H1 (cell line): ENCODE measurements at regions not wholly inside any gene's neighbourhood (a gene's known extent, or its start where the extent isn't known, plus 50 kb on each side); places are given as distances from the start of the nearest gene placed in this dataset.

Experiments used
- CTCF ChIA-PET: fragments of 300-600 bp; sonication (Branson Sonifier 250); formaldehyde crosslinking; loops from one replicate; lab custom pipeline; 2021; ENCODE audit not compliant: partially characterized antibody; lab: Charles Lee
- POLR2A ChIA-PET: fragments of 300-600 bp; sonication (Branson Sonifier 250); formaldehyde crosslinking; loops from one replicate; lab custom pipeline; 2021; ENCODE audit warnings: inconsistent platforms; ENCODE audit not compliant: partially characterized antibody; lab: Charles Lee
- DNase-seq, 2 experiments: peaks; one replicate each; pipeline versions ENCODE4 v3.0.0 to v3.0.0-alpha.2; 2010 to 2022; ENCODE audit warnings: low spot score in 2 of 2, low read depth in 1 of 2, mixed read lengths in 1 of 2
- FAIRE-seq: peaks from 2 replicates; lab custom pipeline; 2011; peaks lifted over from hg19 to GRCh38; lab: Jason Lieb, UNC
- H2AFZ ChIP-seq: 2 replicates; pipeline ENCODE4 v1.8.1; 2012; ENCODE audit warnings: low read length, inconsistent platforms
- H2AK5ac ChIP-seq: 2 replicates; pipeline ENCODE4 v1.6.1; 2013; ENCODE audit warnings: low read depth, low read length
- H2BK120ac ChIP-seq: replicated peaks from 2 replicates; pipeline ENCODE3; 2013; ENCODE audit warnings: low read depth, low read length, inconsistent platforms
- H2BK12ac ChIP-seq: 2 replicates; pipeline ENCODE4 v1.6.1; 2013; ENCODE audit warnings: low read depth, low read length
- H2BK15ac ChIP-seq: 2 replicates; pipeline ENCODE4 v1.6.1; 2013; ENCODE audit warnings: low read length
- H2BK20ac ChIP-seq: 2 replicates; pipeline ENCODE4 v1.6.1; 2013; ENCODE audit warnings: low read length
- H2BK5ac ChIP-seq: 2 replicates; pipeline ENCODE4 v1.6.1; 2013; ENCODE audit warnings: low read depth, low read length
- H3K14ac ChIP-seq: 2 replicates; pipeline ENCODE4 v1.6.1; 2013; ENCODE audit warnings: inconsistent platforms; ENCODE audit not compliant: insufficient read length
- H3K18ac ChIP-seq: 2 replicates; pipeline ENCODE4 v1.6.1; 2013; ENCODE audit warnings: low read length; ENCODE audit errors: extremely low read depth
- H3K23ac ChIP-seq: 2 replicates; pipeline ENCODE4 v1.6.1; 2013; ENCODE audit warnings: inconsistent platforms; ENCODE audit not compliant: insufficient read length
- H3K23me2 ChIP-seq: 2 replicates; pipeline ENCODE4 v1.6.1; 2013; ENCODE audit warnings: low read depth, low read length
- H3K27ac ChIP-seq: 2 replicates; pipeline ENCODE4 v1.6.1; 2011; ENCODE audit warnings: low read depth, low read length, inconsistent platforms
- H3K27me3 ChIP-seq, 4 experiments: replicated peaks in 1 of 4; 1 replicate in 1 of 4; 2 replicates in 3 of 4; pipeline versions ENCODE4 v1.6.1 to v1.8.1; 2011 to 2013; ENCODE audit warnings: low read length in 3 of 4, mild to moderate bottlenecking in 3 of 4, inconsistent platforms in 2 of 4, mixed read lengths in 2 of 4, moderate library complexity in 1 of 4; ENCODE audit not compliant: control insufficient read depth in 3 of 4, insufficient read depth in 3 of 4; ENCODE audit errors: extremely low read depth in 1 of 4
- H3K36me3 ChIP-seq, 4 experiments: 2 replicates each; pipeline versions ENCODE4 v1.6.1 to v1.8.1; 2011 to 2013; ENCODE audit warnings: mild to moderate bottlenecking in 4 of 4, low read length in 3 of 4, moderate library complexity in 2 of 4, control low read depth in 1 of 4, inconsistent platforms in 1 of 4; ENCODE audit not compliant: insufficient read depth in 4 of 4, control insufficient read depth in 2 of 4
- H3K4ac ChIP-seq: replicated peaks from 2 replicates; pipeline ENCODE3; 2013; ENCODE audit warnings: low read length, low read depth, mixed read lengths, inconsistent platforms; ENCODE audit not compliant: insufficient read length
- H3K4me1 ChIP-seq, 4 experiments: replicated peaks in 1 of 4; 1 replicate in 1 of 4; 2 replicates in 3 of 4; pipeline versions ENCODE4 v1.6.1 to v1.8.1; 2011 to 2013; ENCODE audit warnings: low read length in 3 of 4, inconsistent platforms in 2 of 4, mixed read lengths in 1 of 4; ENCODE audit not compliant: insufficient read depth in 4 of 4, control insufficient read depth in 3 of 4
- H3K4me2 ChIP-seq, 2 experiments: 2 replicates each; pipeline versions ENCODE4 v1.6.1 to v1.8.1; 2011 to 2013; ENCODE audit warnings: low read depth in 2 of 2, low read length in 2 of 2, control low read depth in 1 of 2, inconsistent platforms in 1 of 2, mild to moderate bottlenecking in 1 of 2; ENCODE audit not compliant: insufficient read depth in 1 of 2
- H3K4me3 ChIP-seq, 4 experiments: fragments of 200-600, 300-600 bp in 1 of 4; sonication (generic), shearing (Covaris generic), sonication (Bioruptor Twin) in 1 of 4; 2 replicates each; pipeline versions ENCODE4 v1.5.1 to v1.8.1; 2011 to 2016; ENCODE audit warnings: low read length in 4 of 4, low read depth in 3 of 4, control low read depth in 2 of 4, inconsistent platforms in 2 of 4, mild to moderate bottlenecking in 2 of 4, mixed read lengths in 1 of 4, moderate library complexity in 1 of 4; ENCODE audit not compliant: insufficient read depth in 2 of 4; ENCODE audit errors: extremely low read depth in 1 of 4
- H3K56ac ChIP-seq: replicated peaks from 2 replicates; pipeline ENCODE3; 2013; ENCODE audit warnings: low read depth, mild to moderate bottlenecking, mixed read lengths, low read length, inconsistent platforms; ENCODE audit not compliant: insufficient read length
- H3K79me1 ChIP-seq: 2 replicates; pipeline ENCODE4 v1.6.1; 2013; ENCODE audit warnings: low read depth, low read length, control low read depth
- H3K79me2 ChIP-seq, 2 experiments: 2 replicates each; pipeline versions ENCODE4 v1.6.1 to v1.8.1; 2012 to 2013; ENCODE audit warnings: low read length in 2 of 2, mild to moderate bottlenecking in 2 of 2, inconsistent platforms in 1 of 2; ENCODE audit not compliant: insufficient read depth in 2 of 2, control insufficient read depth in 1 of 2
- H3K9ac ChIP-seq, 4 experiments: replicated peaks in 1 of 4; 1 replicate in 1 of 4; 2 replicates in 3 of 4; pipeline versions ENCODE4 v1.6.1 to v1.8.1; 2011 to 2013; ENCODE audit warnings: low read depth in 3 of 4, low read length in 3 of 4, control low read depth in 2 of 4, mild to moderate bottlenecking in 2 of 4, moderate library complexity in 2 of 4, inconsistent platforms in 1 of 4; ENCODE audit errors: extremely low read depth in 1 of 4
- H3K9me3 ChIP-seq, 2 experiments: 2 replicates each; pipeline versions ENCODE4 v1.6.1 to v1.8.1; 2012 to 2013; ENCODE audit warnings: mild to moderate bottlenecking in 2 of 2, moderate library complexity in 2 of 2, control low read depth in 1 of 2, inconsistent platforms in 1 of 2, low read depth in 1 of 2, low read length in 1 of 2, mixed read lengths in 1 of 2; ENCODE audit not compliant: insufficient read depth in 2 of 2
- H4K20me1 ChIP-seq, 2 experiments: replicated peaks in 1 of 2; 2 replicates each; pipeline versions ENCODE3 to v1.8.1; 2011 to 2013; ENCODE audit warnings: inconsistent platforms in 2 of 2, low read length in 2 of 2, mild to moderate bottlenecking in 1 of 2; ENCODE audit not compliant: insufficient read depth in 2 of 2, control insufficient read depth in 1 of 2
- H4K5ac ChIP-seq: 2 replicates; pipeline ENCODE4 v1.6.1; 2013; ENCODE audit warnings: low read length, low read depth, mixed read lengths, inconsistent platforms; ENCODE audit not compliant: insufficient read length
- H4K8ac ChIP-seq: 2 replicates; pipeline ENCODE4 v1.8.0; 2013; ENCODE audit warnings: mild to moderate bottlenecking, moderate library complexity, low read length, inconsistent platforms; ENCODE audit not compliant: insufficient read depth; ENCODE audit errors: extremely low read depth
- H4K91ac ChIP-seq: replicated peaks from 2 replicates; pipeline ENCODE3; 2013; ENCODE audit warnings: low read length, mixed read lengths, inconsistent platforms; ENCODE audit not compliant: insufficient read length
- JUN ChIP-seq: IDR thresholded peaks from 2 replicates; pipeline ENCODE4 v1.6.1; 2011; ENCODE audit warnings: low read depth, mild to moderate bottlenecking, improper control_type of control experiment, low read length
- WGBS, 2 experiments: shearing (Covaris generic) in 1 of 2; methylation state at CpG; one replicate each; pipeline versions ENCODE4 v1.1.6 to v1.1.7; 2013 to 2015; ENCODE audit warnings: low lambda C conversion rate in 2 of 2, mixed read lengths in 2 of 2, inconsistent platforms in 1 of 2, low coverage in 1 of 2, missing lambda C conversion rate in 1 of 2; ENCODE audit not compliant: insufficient replicate concordance in 2 of 2, insufficient coverage in 1 of 2, insufficient read length in 1 of 2; ENCODE audit errors: extremely low coverage in 1 of 2, missing lambda C conversion rate in 1 of 2; 5-methylcytosine and 5-hydroxymethylcytosine counted together

DNA sequence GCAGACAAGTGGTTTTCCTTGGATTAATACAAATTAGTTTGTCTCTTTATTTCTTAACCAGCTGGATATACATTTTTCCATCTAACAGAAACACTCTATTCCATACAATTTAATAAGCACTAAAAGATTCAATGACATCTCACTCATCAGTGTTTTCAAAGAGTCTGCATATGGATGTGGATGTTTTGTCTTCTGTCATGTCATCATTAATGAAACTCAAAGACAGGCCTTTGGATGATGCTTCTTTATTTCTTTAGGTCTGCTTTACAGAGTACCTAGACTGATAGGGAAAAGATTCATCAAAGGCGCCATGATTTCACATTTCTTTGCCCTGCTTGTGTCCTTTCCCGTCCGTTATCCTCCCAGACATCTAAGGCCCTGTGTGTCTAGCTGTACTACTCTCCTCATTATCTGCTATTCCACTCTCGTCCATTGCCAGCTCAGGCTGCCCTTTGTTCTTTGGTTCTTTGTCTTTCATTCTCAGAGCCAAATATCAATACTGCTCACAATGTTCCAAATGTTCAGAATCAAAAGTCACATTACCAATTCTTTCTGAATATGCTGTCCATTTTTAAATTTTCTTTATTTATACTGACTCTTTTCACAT is 232.3 kb upstream of the CHAC2 start:
- Histone ChIP-seq H3K23ac (no peak overlapping the region), H3K14ac (no peak overlapping the region), H3K4me2 (no peak overlapping the region), H3K79me1 (no peaks in the 10 kb centered on the region), H2AK5ac (no peak overlapping the region), H3K9me3 (no peaks in the 10 kb centered on the region), H3K4me1 (peaks cover 0 to 8% (median 4%) of the 10 kb centered on the region in 4 experiments; a peak in 3 of 7 replicates), H4K20me1 (no peaks in the 10 kb centered on the region), H4K91ac (no peak overlapping the region), H3K79me2 (no peaks in the 10 kb centered on the region), H2BK15ac (no peak overlapping the region), H3K9ac (no peak overlapping the region), H3K4me3 (no peak overlapping the region), H2BK5ac (no peak overlapping the region), H4K5ac (no peak overlapping the region), H2AFZ (peak overlapping the region; percentile 34; the same call in 1 of the 2 replicates), H2BK120ac (no peak overlapping the region), H3K23me2 (no peaks in the 10 kb centered on the region), H2BK20ac (peak overlapping the region; percentile 7; the same call in 1 of the 2 replicates), H3K4ac (no peak overlapping the region), H3K36me3 (no peaks in the 10 kb centered on the region), H2BK12ac (no peak overlapping the region), H3K27ac (no peak overlapping the region), H3K27me3 (no peaks in the 10 kb centered on the region), H3K56ac (no peak overlapping the region), H3K18ac (no peak overlapping the region), H4K8ac (no peak overlapping the region)
- ChIA-PET CTCF (no interaction called here), POLR2A (no interaction called here)
- DNase-seq, result no peak
- FAIRE-seq, result no peak
- 91% methylated on average over 4 of the region's 4 CpGs; no CpG with 5 or more reads in 1 of the 2 experiments for WGBS, 2 experiments
- no peak for TF ChIP-seq JUN
